Type B pancreatic cell (in vitro differentiated cells): ENCODE measurements at regions not wholly inside any gene's neighbourhood (a gene's known extent, or its start where the extent isn't known, plus 50 kb on each side); places are given as distances from the start of the nearest gene placed in this dataset.
A peak's percentile ranks its signal among the peaks of the same experiment; 100 is the strongest.
"Not testable (repeated sequence)": the region's sequence is repeated elsewhere in the genome, so short reads cannot be mapped to it uniquely, and the experiment has no call there.

Experiments used
- DNase-seq: peaks from one replicate; pipeline ENCODE4 v3.0.0; 2021; ENCODE audit warnings: mixed read lengths; ENCODE audit not compliant: unreplicated experiment; ENCODE audit errors: extremely low spot score
- H3K27ac Mint-ChIP-seq: 2 replicates; pipeline ENCODE4 v1.8.0; 2021; ENCODE audit warnings: mild to moderate bottlenecking, mixed read lengths
- H3K27me3 Mint-ChIP-seq: 2 replicates; pipeline ENCODE4 v1.8.0; 2021; ENCODE audit warnings: mixed read lengths
- H3K36me3 Mint-ChIP-seq: 2 replicates; pipeline ENCODE4 v1.8.0; 2021; ENCODE audit warnings: mixed read lengths
- H3K4me1 Mint-ChIP-seq: one replicate; pipeline ENCODE4 v1.8.0; 2021; ENCODE audit warnings: mixed read lengths; ENCODE audit not compliant: unreplicated experiment
- H3K4me3 Mint-ChIP-seq: 2 replicates; pipeline ENCODE4 v1.8.0; 2021; ENCODE audit warnings: mild to moderate bottlenecking, mixed read lengths
- H3K9me3 Mint-ChIP-seq: 2 replicates; pipeline ENCODE4 v1.8.0; 2021; ENCODE audit warnings: mixed read lengths
- CTCF ChIP-seq: fragments of 200-600 bp; sonication (generic); conservative IDR thresholded peaks from 2 replicates; pipeline ENCODE4 v1.5.0; 2021; ENCODE audit warnings: antibody characterized with exemption, mild to moderate bottlenecking

GRCh38 chr3:87791248-87792027 is 267.4 kb downstream of the CGGBP1 start:
- Mint-ChIP-seq H3K4me3 (peak overlapping the region; percentile 89), H3K9me3 (no peaks in the 10 kb centered on the region), H3K4me1 (peaks cover 11% of the 10 kb centered on the region), H3K27me3 (peaks cover 64% of the 10 kb centered on the region), H3K36me3 (no peaks in the 10 kb centered on the region), H3K27ac (no peak overlapping the region)
- no peak for DNase-seq
- no peak for TF ChIP-seq CTCF

GRCh38 chr3:87789049-87789448 is 269.8 kb downstream of the CGGBP1 start:
- not testable (repeated sequence) for H3K9me3 Mint-ChIP-seq, DNase-seq, H3K27ac Mint-ChIP-seq, H3K36me3 Mint-ChIP-seq, H3K4me3 Mint-ChIP-seq
- Mint-ChIP-seq H3K27me3 (peaks cover 48% of the 10 kb centered on the region), H3K4me1 (peaks cover 11% of the 10 kb centered on the region)

GRCh38 chr3:87788516-87788915 is 270.3 kb downstream of the CGGBP1 start:
- H3K4me3 Mint-ChIP-seq: no peak overlapping the region
- H3K9me3 Mint-ChIP-seq: no peaks in the 10 kb centered on the region
- peaks cover 43% of the 10 kb centered on the region for H3K27me3 Mint-ChIP-seq
- TF ChIP-seq CTCF: no peak
- DNase-seq: no peak
- no peaks in the 10 kb centered on the region for H3K36me3 Mint-ChIP-seq
- H3K27ac Mint-ChIP-seq: no peak overlapping the region
- H3K4me1 Mint-ChIP-seq: peaks cover 10% of the 10 kb centered on the region

GRCh38 chr3:87780811-87781210 is 278.0 kb downstream of the CGGBP1 start:
- no peaks in the 10 kb centered on the region for H3K4me1 Mint-ChIP-seq
- no peaks in the 10 kb centered on the region for H3K9me3 Mint-ChIP-seq
- H3K27me3 Mint-ChIP-seq: peaks cover 4% of the 10 kb centered on the region
- no peak overlapping the region for H3K4me3 Mint-ChIP-seq
- DNase-seq: no peak
- TF ChIP-seq CTCF: no peak
- H3K36me3 Mint-ChIP-seq: no peaks in the 10 kb centered on the region
- no peak overlapping the region for H3K27ac Mint-ChIP-seq

- Mint-ChIP-seq H3K27me3 (no peaks in the 10 kb centered on the region), H3K36me3 (no peaks in the 10 kb centered on the region), H3K4me1 (no peaks in the 10 kb centered on the region), H3K4me3 (no peak overlapping the region), H3K9me3 (no peaks in the 10 kb centered on the region), H3K27ac (no peak overlapping the region)
- no peak for DNase-seq
- no peak for TF ChIP-seq CTCF
Measured at GRCh38 chr3:87778876-87779275, 279.9 kb downstream of the CGGBP1 start.

GRCh38 chr3:87771337-87772192 is 287.2 kb downstream of the CGGBP1 start:
- Mint-ChIP-seq H3K27me3 (peaks cover 4% of the 10 kb centered on the region), H3K27ac (no peak overlapping the region), H3K4me3 (no peak overlapping the region), H3K4me1 (no peaks in the 10 kb centered on the region), H3K36me3 (no peaks in the 10 kb centered on the region), H3K9me3 (no peaks in the 10 kb centered on the region)
- TF ChIP-seq CTCF: peak; percentile 73
- no peak for DNase-seq
